Cerebellar nuclear complex (tissue), 1 donor: ENCODE measurements at regions not wholly inside any gene's neighbourhood (a gene's known extent, or its start where the extent isn't known, plus 50 kb on each side); places are given as distances from the start of the nearest gene placed in this dataset.

ENCODE experiments used
- DNase-seq, 2 experiments: peaks; one replicate each; lab custom pipeline; 2025; lab: John Stamatoyannopoulos, UW

GRCh38 chr2:172153156-172153555 lies 50.5 kb upstream of the DLX2 start:
- DNase-seq: no peak

- no peak for DNase-seq
These were observed 51.1 kb upstream of the DLX2 start for GRCh38 chr2:172153757-172154156.

GRCh38 chr2:172155752-172156151 lies 53.1 kb upstream of the DLX2 start:
- no peak for DNase-seq

DNA sequence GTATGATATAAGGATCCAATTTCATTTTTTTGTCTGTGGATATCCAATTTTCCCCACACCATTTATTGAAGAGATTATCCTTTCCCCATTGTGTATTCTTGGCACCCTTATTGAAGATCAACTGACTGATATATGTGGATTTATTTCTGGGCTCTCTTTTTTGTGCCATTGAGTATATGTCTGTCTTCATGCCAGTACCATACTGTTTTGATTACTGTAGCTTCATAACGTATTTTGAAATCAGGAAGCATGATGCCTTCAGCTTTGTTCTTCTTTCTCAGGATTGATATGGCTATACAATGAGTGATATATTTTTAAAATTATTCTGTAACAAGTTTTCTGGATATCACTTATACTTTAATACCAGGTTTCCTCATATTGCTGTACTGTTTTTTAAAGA lies 58.1 kb upstream of the DLX2 start:
- no peak for DNase-seq

DNA sequence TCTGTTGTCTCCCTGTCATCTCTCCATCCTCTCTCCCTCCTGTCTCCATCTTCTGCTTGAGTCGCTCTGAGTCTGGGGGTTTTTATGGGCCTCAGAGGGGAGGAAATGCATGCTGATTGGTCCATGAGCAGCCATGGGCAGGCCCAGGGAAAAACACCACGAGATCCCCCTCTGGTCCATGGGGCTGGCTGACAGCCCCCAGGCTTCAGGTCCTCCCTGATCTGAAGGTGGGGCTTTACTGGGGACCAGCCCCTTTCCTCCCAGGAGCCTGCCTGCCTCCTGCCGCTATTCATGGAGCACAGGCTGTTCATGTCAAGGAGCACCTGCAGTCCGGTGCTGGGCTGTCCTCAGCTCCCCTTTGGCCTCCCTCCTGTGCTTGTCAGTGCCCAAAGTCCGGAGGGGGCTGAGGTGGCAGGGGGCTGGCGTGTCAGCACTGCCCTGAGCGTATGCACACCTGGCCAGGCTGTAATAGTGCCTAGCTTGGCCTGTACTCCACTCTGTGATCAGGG lies 59.6 kb upstream of the DLX2 start:
- no peak for DNase-seq

GRCh38 chr2:172162739-172163336 lies 60.1 kb upstream of the DLX2 start:
- no peak for DNase-seq

DNA sequence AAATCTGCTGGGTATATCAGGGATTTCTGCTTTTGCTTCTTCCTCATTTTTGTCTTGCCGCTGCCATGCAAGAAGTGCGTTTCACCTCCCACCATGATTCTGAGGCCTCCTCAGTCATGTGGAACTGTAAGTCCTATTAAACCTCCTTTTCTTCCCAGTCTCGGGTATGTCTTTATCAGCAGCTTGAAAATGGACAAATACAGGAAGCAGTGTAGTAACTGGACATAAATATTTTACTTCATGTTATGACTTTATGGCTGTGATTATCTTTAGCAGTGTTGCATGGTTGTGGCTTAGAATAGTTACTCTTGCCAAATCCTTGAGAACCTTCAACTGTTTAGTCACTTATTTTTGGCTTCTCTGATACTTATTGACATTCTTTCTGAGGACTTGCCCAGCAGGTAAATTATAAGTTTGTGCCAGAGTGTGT lies 66.2 kb upstream of the DLX2 start:
- no peak for DNase-seq

DNA sequence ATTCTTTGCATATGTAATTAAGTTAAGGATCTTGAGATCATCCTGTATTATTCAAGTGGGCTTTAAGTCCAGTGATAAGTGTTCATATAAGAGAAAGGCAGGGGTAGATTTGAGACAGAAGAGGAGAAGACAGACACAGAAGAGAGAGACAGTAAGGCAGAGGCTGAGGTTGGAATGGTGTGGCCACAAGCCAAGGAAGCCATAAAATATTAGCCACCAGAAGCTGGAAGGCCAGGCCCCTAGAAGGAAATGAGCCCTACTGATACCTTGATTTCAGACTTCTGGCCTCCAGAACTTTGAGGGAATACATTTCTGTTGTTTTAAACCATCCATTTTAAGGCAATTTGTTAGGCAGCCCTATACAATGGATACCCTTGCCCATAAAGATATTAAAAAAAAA lies 66.9 kb upstream of the DLX2 start:
- no peak for DNase-seq

DNA sequence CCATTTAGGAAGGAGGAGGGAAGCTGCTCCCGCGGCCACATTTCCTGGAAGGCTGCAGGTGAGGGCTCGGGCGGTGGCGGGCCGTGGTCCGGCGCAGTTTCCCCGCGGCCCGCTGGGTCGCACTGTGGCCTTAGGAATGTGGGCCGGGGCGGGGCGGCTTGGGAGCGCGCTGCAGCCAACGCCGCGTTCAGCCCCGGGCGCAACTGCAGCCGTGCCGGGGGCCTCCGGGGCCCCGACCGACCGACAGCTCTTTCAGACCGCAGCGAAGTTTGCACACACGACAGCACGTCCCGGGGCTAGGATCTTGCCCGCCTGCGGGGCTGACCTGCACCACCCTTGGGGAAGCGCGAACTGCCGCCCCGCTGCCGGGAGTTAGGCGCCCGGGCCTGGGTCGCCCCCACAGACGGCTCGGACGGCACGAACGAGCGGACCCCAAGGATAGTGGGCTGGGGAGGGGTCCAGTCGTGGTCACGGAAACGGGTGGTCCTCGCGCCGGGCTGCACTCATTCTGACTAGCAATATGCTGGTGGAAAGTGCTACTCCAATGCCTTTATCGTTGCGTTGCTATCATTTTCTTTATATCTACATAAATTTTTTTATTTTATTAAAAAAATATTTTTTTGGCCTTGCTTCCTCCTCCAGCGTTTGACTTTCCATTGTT lies 69.9 kb upstream of the DLX2 start:
- DNase-seq: no peak

DNA sequence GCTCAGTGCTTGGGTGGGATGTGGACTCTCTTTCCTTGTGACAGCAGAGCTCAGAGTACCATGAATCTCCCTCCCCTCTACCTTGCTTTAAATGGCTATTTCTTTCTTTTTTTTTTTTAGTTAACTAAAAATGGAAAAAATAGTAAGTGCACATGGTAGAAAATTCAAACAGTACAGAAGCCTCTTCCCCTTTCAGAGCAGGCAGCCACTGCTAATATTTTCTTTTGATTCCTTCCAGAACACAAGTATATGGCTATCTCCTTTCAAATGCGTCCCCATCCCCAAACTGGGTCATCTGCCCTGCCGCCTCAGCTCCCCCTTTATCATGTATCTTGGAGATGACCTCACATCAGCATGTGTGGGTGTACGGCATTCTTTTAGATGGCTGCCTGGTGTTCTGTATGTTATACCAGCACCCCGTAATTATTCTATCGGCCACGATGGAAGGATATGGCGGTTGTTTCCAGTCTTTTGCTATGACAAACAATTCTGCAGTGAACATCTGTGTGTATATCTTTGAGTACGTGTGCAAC lies 70.5 kb upstream of the DLX2 start:
- no peak for DNase-seq

DNA sequence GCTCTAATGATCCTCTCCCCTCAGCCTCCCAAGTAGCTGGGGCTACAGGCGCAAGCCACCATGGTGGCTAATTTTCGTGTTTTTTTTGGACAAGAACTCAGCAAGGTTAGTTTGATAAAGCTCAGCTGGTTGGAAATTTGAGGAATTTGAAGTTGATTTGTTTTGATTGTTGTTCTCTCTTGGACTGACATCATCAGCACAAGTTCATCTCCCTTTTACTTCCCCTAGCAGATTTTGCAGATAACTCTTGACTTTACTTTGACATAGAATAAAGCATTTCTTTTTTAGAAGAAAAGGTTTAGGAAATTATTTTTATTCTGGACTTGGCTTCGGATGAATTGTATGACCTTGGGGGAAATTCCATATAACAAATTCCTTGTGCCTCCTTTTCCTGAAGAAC lies 74.9 kb upstream of the DLX2 start:
- DNase-seq: no peak

DNA sequence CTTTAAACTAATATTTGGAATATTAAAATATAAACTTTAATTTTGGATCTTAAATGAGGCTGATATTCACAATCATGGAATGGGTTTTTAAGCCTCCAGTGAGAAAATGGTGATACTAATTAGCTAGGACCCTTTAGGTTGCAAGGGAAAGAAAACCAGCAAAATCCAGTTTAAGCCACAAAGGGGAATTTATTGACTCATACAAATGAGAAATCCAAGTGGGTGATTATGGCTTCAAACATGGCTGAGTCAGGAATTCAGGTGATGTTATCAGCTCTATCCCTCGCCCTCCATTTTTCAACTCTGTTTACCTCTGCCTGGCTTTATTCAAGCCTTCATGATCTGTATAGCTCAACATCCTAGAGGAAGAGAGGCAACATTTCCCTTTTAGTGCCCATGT lies 75.3 kb upstream of the DLX2 start:
- no peak for DNase-seq

DNA sequence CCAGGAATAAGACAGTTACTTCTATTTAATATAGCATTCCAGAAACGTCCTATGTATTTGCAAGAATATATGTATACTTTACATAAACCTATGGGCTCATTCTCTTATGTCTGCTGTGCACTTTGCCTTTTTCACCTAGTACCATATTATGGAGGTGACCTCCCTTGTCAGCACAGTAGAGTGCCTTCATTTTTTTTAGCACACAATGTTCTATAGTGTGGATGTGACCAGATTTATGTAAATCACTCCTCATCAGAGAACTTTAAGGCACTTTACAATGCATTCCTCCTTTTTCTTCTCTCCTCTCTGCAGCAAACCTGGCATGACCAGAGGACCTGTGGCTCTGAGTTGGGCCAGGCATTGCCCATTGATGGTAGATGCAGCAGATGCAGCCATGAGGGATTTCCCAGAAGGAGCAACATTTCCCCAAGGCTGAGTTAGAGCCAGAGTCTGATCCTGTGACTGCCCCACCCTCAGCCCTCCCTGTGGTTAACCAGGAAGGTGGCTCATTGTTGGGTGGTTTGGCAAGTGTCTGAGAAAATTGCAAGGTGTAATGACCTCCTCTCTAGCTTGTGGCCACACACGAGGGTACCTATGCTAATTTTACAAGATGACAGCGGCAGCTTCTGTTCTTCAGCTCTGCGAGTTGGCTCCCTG lies 76.5 kb upstream of the DLX2 start:
- DNase-seq: no peak

DNA sequence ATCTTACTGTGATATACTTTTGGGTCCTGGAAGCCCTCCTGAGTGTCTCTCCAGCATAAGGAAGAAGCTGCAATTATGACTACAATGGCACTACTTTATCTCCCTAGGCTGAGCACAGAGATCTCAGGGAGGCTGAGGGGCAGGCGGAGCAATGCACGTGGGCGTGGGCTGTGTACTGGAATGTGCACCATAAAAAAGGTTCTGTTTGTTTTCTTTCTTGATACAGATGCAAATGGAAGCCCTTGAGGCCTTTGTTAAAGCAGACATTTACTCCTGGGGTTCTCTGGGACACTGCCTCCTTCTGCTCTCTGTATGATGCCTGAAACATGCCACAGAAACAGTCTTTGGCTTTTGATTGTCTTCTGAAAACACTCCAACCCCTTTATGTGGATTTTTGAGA lies 79.1 kb upstream of the DLX2 start:
- DNase-seq: no peak

- no peak for DNase-seq
These were observed 79.9 kb upstream of the DLX2 start for GRCh38 chr2:172182624-172183023.

GRCh38 chr2:172193331-172194089 lies 90.8 kb upstream of the DLX2 start:
- DNase-seq: no peak

GRCh38 chr2:172195836-172196376 lies 93.2 kb upstream of the DLX2 start:
- DNase-seq: no peak

GRCh38 chr2:172196768-172197431 lies 94.2 kb upstream of the DLX2 start:
- no peak for DNase-seq

DNA sequence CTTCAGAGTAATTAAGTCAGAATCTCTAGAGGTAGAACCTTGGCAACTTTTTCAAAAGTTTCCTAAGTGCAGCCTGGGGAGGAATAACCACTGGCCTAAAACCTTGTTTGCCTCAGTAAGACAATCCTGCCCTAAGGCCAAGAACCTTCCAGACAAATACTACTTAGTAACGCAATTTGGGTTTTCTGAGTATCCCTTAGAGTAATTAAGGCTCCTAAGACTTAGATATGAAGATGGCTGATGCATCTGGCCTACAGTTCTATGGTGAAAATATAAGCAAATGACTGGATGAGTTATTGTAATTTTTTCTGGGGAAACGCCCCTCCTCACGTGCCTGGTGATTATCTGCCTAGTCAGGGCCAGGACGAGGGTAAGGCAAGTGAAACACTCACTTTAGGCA lies 95.7 kb upstream of the DLX2 start:
- DNase-seq: no peak

- DNase-seq: no peak
These were observed 96.2 kb upstream of the DLX2 start for GRCh38 chr2:172198908-172199307.

- DNase-seq: no peak
These were observed 97.9 kb upstream of the DLX2 start for GRCh38 chr2:172200495-172201085.
